OCI-LY3 (cell line): ENCODE measurements at regions not wholly inside any gene's neighbourhood (a gene's known extent, or its start where the extent isn't known, plus 50 kb on each side); places are given as distances from the start of the nearest gene placed in this dataset.

ENCODE experiments used
- EZH2phosphoT487 ChIP-seq: fragments of 200-600 bp; shearing (Covaris generic); IDR thresholded peaks from 2 replicates; pipeline ENCODE4 v1.6.1; 2018; ENCODE audit warnings: antibody characterized with exemption, mixed run types, low read depth
- TF ChIP-seq, protein P1 (sequence below): fragments of 200-600, 300-600 bp; sonication (generic); IDR thresholded peaks from 2 replicates; pipeline ENCODE4 v1.5.1; 2014; ENCODE audit warnings: antibody characterized with exemption, low read length, low read depth

DNA sequence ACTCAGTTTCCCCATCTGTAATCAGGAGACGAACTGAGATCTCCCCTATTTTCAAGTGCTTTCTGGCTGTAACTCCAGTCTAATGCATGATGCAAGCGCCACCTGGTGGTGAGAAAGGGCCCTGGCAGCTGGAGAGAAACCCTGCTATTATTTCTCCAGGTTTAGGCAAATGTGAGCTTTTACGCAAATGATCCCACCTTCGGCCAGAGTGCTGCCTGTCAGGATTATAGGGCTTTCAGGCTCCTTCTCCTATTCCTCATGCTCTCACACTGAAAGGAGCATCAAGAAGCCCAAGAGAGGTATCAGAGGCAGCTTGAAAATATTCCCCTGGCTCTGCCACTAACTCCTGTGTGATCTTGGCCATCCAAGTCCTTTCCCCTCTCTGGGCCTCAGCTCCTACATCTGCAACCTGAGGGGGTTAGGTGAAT lies 93.9 kb upstream of the RASGRF1 start:
- TF ChIP-seq, protein P1, sequence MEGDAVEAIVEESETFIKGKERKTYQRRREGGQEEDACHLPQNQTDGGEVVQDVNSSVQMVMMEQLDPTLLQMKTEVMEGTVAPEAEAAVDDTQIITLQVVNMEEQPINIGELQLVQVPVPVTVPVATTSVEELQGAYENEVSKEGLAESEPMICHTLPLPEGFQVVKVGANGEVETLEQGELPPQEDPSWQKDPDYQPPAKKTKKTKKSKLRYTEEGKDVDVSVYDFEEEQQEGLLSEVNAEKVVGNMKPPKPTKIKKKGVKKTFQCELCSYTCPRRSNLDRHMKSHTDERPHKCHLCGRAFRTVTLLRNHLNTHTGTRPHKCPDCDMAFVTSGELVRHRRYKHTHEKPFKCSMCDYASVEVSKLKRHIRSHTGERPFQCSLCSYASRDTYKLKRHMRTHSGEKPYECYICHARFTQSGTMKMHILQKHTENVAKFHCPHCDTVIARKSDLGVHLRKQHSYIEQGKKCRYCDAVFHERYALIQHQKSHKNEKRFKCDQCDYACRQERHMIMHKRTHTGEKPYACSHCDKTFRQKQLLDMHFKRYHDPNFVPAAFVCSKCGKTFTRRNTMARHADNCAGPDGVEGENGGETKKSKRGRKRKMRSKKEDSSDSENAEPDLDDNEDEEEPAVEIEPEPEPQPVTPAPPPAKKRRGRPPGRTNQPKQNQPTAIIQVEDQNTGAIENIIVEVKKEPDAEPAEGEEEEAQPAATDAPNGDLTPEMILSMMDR: peak; percentile 99
- no peak for TF ChIP-seq EZH2phosphoT487
